Hindlimb muscle (tissue), 1 donor: ENCODE measurements at regions not wholly inside any gene's neighbourhood (a gene's known extent, or its start where the extent isn't known, plus 50 kb on each side); places are given as distances from the start of the nearest gene placed in this dataset.
"Not testable (repeated sequence)": the region's sequence is repeated elsewhere in the genome, so short reads cannot be mapped to it uniquely, and the experiment has no call there.

Experiments used
- DNase-seq: peaks from one replicate; pipeline ENCODE4 v3.0.0-alpha.2; 2013

- DNase-seq = not testable (repeated sequence)
Observed at GRCh38 chr7:65519751-65520150, 146.1 kb downstream of the ZNF92 start.

- DNase-seq = not testable (repeated sequence)
Observed at GRCh38 chr7:65545465-65546161, 172.0 kb downstream of the ZNF92 start.

GRCh38 chr7:65549589-65550443, 176.2 kb downstream of the ZNF92 start:
- DNase-seq = not testable (repeated sequence)

GRCh38 chr7:65550444-65550809, 176.8 kb downstream of the ZNF92 start:
- not testable (repeated sequence) for DNase-seq

- DNase-seq = not testable (repeated sequence)
Observed at GRCh38 chr7:65551042-65551441, 177.4 kb downstream of the ZNF92 start.

GRCh38 chr7:65554553-65555476, 181.2 kb downstream of the ZNF92 start:
- not testable (repeated sequence) for DNase-seq

GRCh38 chr7:65558584-65558983, 184.9 kb downstream of the ZNF92 start:
- not testable (repeated sequence) for DNase-seq

GRCh38 chr7:65561786-65562372, 188.2 kb downstream of the ZNF92 start:
- not testable (repeated sequence) for DNase-seq

GRCh38 chr7:65562522-65562921, 188.9 kb downstream of the ZNF92 start:
- DNase-seq = not testable (repeated sequence)

- not testable (repeated sequence) for DNase-seq
Observed at GRCh38 chr7:65563333-65563732, 189.7 kb downstream of the ZNF92 start.

GRCh38 chr7:65568226-65568625, 194.6 kb downstream of the ZNF92 start:
- not testable (repeated sequence) for DNase-seq

- DNase-seq = not testable (repeated sequence)
Observed at GRCh38 chr7:65570990-65571389, 197.3 kb downstream of the ZNF92 start.

- not testable (repeated sequence) for DNase-seq
Observed at GRCh38 chr7:65572581-65572980, 198.9 kb downstream of the ZNF92 start.

- DNase-seq = not testable (repeated sequence)
Observed at GRCh38 chr7:65576370-65576769, 202.7 kb downstream of the ZNF92 start.

GRCh38 chr7:65582518-65583119, 209.0 kb downstream of the ZNF92 start:
- not testable (repeated sequence) for DNase-seq

- DNase-seq = not testable (repeated sequence)
Observed at GRCh38 chr7:65602495-65602894, 228.8 kb downstream of the ZNF92 start.

GRCh38 chr7:65609131-65609530, 235.5 kb downstream of the ZNF92 start:
- no peak for DNase-seq

GRCh38 chr7:65613644-65614289, 240.1 kb downstream of the ZNF92 start:
- not testable (repeated sequence) for DNase-seq

- DNase-seq = not testable (repeated sequence)
Observed at GRCh38 chr7:65616111-65616510, 242.5 kb downstream of the ZNF92 start.

GRCh38 chr7:65620216-65620615, 246.6 kb downstream of the ZNF92 start:
- not testable (repeated sequence) for DNase-seq

- DNase-seq = not testable (repeated sequence)
Observed at GRCh38 chr7:65621580-65622201, 248.0 kb downstream of the ZNF92 start.
